ENCODE measurements at regions not wholly inside any gene's neighbourhood (a gene's known extent, or its start where the extent isn't known, plus 50 kb on each side); places are given as distances from the start of the nearest gene placed in this dataset.

DNA sequence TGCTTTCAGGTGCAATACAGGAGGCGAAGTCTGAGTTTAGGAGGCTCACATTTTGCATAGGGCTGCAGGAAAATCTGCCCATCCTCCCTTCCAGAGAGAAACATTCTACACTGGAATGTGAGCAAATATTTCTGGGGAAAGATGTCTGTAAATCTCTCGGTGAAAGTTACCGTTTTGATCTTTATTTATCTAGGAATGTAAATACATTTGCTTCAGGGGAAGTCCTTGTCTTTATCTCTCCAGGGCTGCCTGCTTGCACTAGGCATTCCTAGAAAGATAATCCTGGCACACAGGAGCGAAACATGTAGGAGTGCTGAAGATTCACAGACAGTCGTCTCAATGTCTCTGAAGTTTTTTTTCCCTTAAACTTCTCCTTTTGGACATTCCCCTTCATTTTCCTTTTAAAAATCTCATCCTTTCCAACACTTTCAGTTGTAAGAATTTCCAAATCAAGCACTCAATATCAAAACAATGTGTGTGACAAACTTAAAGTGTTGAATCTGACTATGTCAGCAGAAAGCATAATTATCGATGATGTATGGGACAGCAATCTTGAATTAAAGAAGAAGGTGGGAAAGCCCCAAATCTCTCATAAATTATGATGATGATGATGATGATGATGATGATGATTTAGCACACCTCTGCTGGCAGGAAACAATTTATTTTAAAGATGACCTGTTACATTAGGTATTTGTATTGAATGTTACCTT, 113.4 kb upstream of the RESF1 start (continued):
- TF ChIP-seq CREBBP (IDR thresholded peaks at IDR 0.05; ENCODE audit: low read depth, low read length) (no peak), ZNF589 (CRISPR knock-in tag; IDR thresholded peaks at IDR 0.05; ENCODE audit: low read depth) (no peak), ZNF644 (tag; IDR thresholded peaks at IDR 0.05; ENCODE audit: low read depth) (no peak), ZEB2 (IDR thresholded peaks at IDR 0.05) (no peak), SIN3B (IDR thresholded peaks at IDR 0.05; ENCODE audit: low read depth) (no peak), SP2 (IDR thresholded peaks at IDR 0.05; ENCODE audit: extremely low read depth, low read depth, low read length, poor library complexity, severe bottlenecking) (no peak), ZC3H4 (CRISPR knock-in tag; IDR thresholded peaks at IDR 0.05; ENCODE audit: borderline replicate concordance) (no peak), TAL1 (IDR thresholded peaks at IDR 0.05) (peak; percentile 25; the same call in 1 of the 2 replicates), TRIM24 (IDR thresholded peaks at IDR 0.05) (peak in 1 of 2 experiments; percentile 13; a peak in 1 of 4 replicates), ZNF184 (CRISPR knock-in tag; IDR thresholded peaks at IDR 0.05) (no peak), TBP (optimal IDR thresholded peaks at IDR 0.05; ENCODE audit: low read depth, low read length) (peak; percentile 39), MAFG (tag; conservative IDR thresholded peaks at IDR 0.05) (peak; percentile 60), CCNT2 (IDR thresholded peaks at IDR 0.05; ENCODE audit: borderline replicate concordance, extremely low read depth, insufficient read length, low read depth, low read length) (peak; percentile 17), NCOA6 (IDR thresholded peaks at IDR 0.05) (no peak), ZKSCAN1 (IDR thresholded peaks at IDR 0.05; ENCODE audit: low read depth, low read length) (no peak), KDM2B (CRISPR knock-in tag; IDR thresholded peaks at IDR 0.05) (no peak), ZNF79 (CRISPR knock-in tag; IDR thresholded peaks at IDR 0.05; ENCODE audit: low read depth) (no peak), ARHGAP35 (IDR thresholded peaks at IDR 0.05; ENCODE audit: partially characterized antibody) (no peak), SMAD4 (CRISPR knock-in tag; conservative IDR thresholded peaks at IDR 0.05) (peak; percentile 46; the same call in 1 of the 2 replicates), MAFF (IDR thresholded peaks at IDR 0.05; ENCODE audit: low read length) (peak; percentile 75)
- TF ChIP-seq, protein P1, sequence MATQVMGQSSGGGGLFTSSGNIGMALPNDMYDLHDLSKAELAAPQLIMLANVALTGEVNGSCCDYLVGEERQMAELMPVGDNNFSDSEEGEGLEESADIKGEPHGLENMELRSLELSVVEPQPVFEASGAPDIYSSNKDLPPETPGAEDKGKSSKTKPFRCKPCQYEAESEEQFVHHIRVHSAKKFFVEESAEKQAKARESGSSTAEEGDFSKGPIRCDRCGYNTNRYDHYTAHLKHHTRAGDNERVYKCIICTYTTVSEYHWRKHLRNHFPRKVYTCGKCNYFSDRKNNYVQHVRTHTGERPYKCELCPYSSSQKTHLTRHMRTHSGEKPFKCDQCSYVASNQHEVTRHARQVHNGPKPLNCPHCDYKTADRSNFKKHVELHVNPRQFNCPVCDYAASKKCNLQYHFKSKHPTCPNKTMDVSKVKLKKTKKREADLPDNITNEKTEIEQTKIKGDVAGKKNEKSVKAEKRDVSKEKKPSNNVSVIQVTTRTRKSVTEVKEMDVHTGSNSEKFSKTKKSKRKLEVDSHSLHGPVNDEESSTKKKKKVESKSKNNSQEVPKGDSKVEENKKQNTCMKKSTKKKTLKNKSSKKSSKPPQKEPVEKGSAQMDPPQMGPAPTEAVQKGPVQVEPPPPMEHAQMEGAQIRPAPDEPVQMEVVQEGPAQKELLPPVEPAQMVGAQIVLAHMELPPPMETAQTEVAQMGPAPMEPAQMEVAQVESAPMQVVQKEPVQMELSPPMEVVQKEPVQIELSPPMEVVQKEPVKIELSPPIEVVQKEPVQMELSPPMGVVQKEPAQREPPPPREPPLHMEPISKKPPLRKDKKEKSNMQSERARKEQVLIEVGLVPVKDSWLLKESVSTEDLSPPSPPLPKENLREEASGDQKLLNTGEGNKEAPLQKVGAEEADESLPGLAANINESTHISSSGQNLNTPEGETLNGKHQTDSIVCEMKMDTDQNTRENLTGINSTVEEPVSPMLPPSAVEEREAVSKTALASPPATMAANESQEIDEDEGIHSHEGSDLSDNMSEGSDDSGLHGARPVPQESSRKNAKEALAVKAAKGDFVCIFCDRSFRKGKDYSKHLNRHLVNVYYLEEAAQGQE (IDR thresholded peaks at IDR 0.05; ENCODE audit: borderline replicate concordance): no peak
- TF ChIP-seq, protein P1 (CRISPR knock-in tag; IDR thresholded peaks at IDR 0.05; ENCODE audit: low read depth): no peak

All from K562 (cell line).